ENCODE measurements at regions not wholly inside any gene's neighbourhood (a gene's known extent, or its start where the extent isn't known, plus 50 kb on each side); places are given as distances from the start of the nearest gene placed in this dataset.
A peak's percentile ranks its signal among the peaks of the same experiment; 100 is the strongest.

DNA sequence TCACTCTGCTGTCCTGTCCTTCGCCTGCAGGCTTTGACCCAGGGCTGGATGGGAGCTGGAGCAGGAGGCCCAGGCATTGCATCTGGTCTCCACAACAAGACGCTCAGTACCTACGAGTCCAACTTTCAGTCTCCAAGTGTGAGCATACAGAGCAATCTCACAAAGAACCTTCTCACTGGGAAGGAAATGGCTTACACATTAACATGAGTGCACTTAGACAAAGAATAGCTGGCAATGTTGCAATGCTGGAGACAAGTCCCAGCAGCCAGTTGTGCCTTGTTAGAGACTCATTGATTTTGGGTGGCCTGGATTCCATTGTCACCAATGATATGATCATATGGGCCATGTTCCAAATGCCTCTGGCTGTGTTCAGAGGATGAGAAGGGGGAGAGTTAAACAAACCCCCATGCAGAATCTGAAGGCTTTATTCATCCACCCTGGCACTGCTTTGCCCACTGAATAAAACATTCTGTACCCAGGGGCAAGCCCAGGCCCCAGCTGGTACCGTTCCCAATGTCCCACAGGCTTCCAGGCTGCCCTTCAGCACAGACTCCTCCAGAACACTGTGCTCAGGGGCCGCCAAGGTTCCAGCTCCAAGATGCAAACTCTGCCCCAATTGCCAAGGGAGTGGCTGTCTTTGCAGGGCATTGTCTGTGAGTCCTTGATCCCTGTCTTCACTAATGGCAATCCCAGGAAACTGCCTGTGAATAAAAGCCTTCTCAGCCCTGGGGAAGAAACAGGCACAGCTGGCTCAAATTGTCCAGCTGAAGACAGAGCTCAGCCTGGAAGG is 185.5 kb downstream of the HSD17B3 start:
- TF ChIP-seq, protein P1, sequence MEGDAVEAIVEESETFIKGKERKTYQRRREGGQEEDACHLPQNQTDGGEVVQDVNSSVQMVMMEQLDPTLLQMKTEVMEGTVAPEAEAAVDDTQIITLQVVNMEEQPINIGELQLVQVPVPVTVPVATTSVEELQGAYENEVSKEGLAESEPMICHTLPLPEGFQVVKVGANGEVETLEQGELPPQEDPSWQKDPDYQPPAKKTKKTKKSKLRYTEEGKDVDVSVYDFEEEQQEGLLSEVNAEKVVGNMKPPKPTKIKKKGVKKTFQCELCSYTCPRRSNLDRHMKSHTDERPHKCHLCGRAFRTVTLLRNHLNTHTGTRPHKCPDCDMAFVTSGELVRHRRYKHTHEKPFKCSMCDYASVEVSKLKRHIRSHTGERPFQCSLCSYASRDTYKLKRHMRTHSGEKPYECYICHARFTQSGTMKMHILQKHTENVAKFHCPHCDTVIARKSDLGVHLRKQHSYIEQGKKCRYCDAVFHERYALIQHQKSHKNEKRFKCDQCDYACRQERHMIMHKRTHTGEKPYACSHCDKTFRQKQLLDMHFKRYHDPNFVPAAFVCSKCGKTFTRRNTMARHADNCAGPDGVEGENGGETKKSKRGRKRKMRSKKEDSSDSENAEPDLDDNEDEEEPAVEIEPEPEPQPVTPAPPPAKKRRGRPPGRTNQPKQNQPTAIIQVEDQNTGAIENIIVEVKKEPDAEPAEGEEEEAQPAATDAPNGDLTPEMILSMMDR (IDR thresholded peaks at IDR 0.05; ENCODE audit: insufficient read depth, low read length): no peak
- no peak for DNase-seq (ENCODE audit: low read depth)
- H3K4me3 ChIP-seq (ENCODE audit: low read depth, low read length): no peak overlapping the region

DNA sequence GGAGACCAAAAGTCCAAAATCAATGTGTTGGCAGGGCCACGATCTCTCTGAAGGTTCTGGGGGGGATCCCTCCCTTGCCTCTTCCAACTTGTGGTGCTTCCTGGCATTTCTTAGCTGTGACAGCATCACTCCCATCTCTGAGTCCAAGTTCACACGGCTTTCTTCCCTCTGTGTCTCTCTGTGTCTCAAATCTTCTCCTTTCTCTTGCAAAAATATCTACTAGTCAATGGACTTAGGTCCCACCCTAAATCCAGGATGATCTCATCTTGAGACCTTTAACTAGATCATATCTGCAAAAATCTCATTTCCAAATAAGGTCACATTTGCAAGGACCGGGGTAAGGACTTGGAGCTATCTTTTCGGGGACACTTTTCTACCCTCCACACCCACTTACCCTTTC is 186.1 kb downstream of the HSD17B3 start:
- no peak overlapping the region for H3K4me3 ChIP-seq (ENCODE audit: low read depth, low read length)
- DNase-seq (ENCODE audit: low read depth): no peak
- TF ChIP-seq, protein P1 (IDR thresholded peaks at IDR 0.05; ENCODE audit: insufficient read depth, low read length): no peak

GRCh38 chr9:96113032-96113431 is 188.9 kb downstream of the HSD17B3 start:
- H3K4me3 ChIP-seq (ENCODE audit: low read depth, low read length): no peak overlapping the region
- TF ChIP-seq, protein P1 (IDR thresholded peaks at IDR 0.05; ENCODE audit: insufficient read depth, low read length): no peak
- no peak for DNase-seq (ENCODE audit: low read depth)

- peak; percentile 22 for DNase-seq (ENCODE audit: low read depth)
- no peak overlapping the region for H3K4me3 ChIP-seq (ENCODE audit: low read depth, low read length)
- TF ChIP-seq, protein P1 (IDR thresholded peaks at IDR 0.05; ENCODE audit: insufficient read depth, low read length): no peak
Observed at GRCh38 chr9:96109680-96110351, 192.2 kb downstream of the HSD17B3 start.

DNA sequence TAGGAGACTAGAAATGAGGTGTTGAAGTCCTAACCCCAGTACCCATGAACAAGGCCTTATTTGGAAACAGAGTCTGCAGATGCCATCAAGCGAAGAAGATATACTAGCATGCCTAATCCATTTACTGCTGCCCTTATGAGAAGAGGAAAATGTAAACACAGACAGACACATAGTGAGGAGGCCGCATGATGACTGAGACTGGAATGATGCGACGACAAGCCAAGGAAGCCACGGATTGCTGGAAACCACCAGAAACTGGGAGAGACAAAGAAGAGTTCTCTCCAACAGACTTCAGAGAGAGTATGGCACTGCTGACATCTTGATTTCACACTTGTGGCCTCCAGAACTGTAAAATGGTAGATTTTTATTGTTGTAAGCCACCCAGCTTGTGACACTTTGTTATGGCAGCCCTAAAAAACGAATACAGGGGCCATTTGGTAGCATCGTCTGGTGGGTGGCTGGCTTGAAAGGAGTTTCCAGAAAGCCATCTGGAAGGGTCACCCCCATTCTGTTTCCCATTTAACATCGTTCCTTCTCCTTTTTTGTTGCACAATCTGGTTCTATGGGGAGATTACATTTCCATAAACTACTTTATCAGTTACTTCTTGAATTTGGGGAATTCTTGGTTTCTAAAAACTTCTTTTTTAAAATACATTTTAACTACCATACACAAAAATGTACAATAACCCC is 193.1 kb downstream of the HSD17B3 start:
- DNase-seq (ENCODE audit: low read depth): no peak
- TF ChIP-seq, protein P1 (IDR thresholded peaks at IDR 0.05; ENCODE audit: insufficient read depth, low read length): no peak
- H3K4me3 ChIP-seq (ENCODE audit: low read depth, low read length): no peak overlapping the region

DNA sequence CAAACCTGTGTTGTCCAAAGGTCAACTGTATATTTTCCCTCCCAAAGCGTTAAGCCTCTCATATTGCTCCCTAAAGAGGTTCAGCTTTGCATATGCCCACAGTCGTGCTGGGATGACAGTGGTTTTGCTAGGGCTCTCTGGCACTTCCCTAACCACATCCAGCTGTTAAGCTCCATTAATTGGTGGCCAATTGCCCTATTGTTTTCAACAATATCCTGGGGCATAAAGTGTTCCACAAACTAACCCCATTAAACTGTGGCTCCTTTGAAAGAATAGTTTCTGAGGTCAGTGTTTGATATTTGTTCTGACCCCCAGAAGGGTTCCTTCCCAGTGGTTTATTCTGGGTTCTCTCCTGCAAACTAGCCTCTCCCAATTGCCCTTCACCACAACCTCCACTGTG is 194.5 kb downstream of the HSD17B3 start:
- no peak overlapping the region for H3K4me3 ChIP-seq (ENCODE audit: low read depth, low read length)
- TF ChIP-seq, protein P1 (IDR thresholded peaks at IDR 0.05; ENCODE audit: insufficient read depth, low read length): no peak
- no peak for DNase-seq (ENCODE audit: low read depth)
